ENCODE measurements at regions not wholly inside any gene's neighbourhood (a gene's known extent, or its start where the extent isn't known, plus 50 kb on each side); places are given as distances from the start of the nearest gene placed in this dataset.

GRCh38 chr13:106734198-106734597, 166.3 kb upstream of the ARGLU1 start:
- TF ChIP-seq NR3C1 (CRISPR knock-in tag; conservative IDR thresholded peaks at IDR 0.05; ENCODE audit: low read depth) (no peak), E2F1 (CRISPR knock-in tag; IDR thresholded peaks at IDR 0.05) (no peak), ZNF138 (CRISPR knock-in tag; conservative IDR thresholded peaks at IDR 0.05) (no peak), MAX (CRISPR knock-in tag; IDR thresholded peaks at IDR 0.05) (no peak), ZNF416 (CRISPR knock-in tag; IDR thresholded peaks at IDR 0.05) (no peak), USF2 (CRISPR knock-in tag; IDR thresholded peaks at IDR 0.05) (no peak), RORB (CRISPR knock-in tag; IDR thresholded peaks at IDR 0.05) (no peak), SP1 (CRISPR knock-in tag; conservative IDR thresholded peaks at IDR 0.05) (no peak)
- TF ChIP-seq, protein P1, sequence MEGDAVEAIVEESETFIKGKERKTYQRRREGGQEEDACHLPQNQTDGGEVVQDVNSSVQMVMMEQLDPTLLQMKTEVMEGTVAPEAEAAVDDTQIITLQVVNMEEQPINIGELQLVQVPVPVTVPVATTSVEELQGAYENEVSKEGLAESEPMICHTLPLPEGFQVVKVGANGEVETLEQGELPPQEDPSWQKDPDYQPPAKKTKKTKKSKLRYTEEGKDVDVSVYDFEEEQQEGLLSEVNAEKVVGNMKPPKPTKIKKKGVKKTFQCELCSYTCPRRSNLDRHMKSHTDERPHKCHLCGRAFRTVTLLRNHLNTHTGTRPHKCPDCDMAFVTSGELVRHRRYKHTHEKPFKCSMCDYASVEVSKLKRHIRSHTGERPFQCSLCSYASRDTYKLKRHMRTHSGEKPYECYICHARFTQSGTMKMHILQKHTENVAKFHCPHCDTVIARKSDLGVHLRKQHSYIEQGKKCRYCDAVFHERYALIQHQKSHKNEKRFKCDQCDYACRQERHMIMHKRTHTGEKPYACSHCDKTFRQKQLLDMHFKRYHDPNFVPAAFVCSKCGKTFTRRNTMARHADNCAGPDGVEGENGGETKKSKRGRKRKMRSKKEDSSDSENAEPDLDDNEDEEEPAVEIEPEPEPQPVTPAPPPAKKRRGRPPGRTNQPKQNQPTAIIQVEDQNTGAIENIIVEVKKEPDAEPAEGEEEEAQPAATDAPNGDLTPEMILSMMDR (IDR thresholded peaks at IDR 0.05): no peak
- TF ChIP-seq, protein P2, sequence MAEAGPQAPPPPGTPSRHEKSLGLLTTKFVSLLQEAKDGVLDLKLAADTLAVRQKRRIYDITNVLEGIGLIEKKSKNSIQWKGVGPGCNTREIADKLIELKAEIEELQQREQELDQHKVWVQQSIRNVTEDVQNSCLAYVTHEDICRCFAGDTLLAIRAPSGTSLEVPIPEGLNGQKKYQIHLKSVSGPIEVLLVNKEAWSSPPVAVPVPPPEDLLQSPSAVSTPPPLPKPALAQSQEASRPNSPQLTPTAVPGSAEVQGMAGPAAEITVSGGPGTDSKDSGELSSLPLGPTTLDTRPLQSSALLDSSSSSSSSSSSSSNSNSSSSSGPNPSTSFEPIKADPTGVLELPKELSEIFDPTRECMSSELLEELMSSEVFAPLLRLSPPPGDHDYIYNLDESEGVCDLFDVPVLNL (CRISPR knock-in tag; IDR thresholded peaks at IDR 0.05; ENCODE audit: borderline replicate concordance, low read depth): no peak
